ENCODE measurements at regions not wholly inside any gene's neighbourhood (a gene's known extent, or its start where the extent isn't known, plus 50 kb on each side); places are given as distances from the start of the nearest gene placed in this dataset.
"Not testable (repeated sequence)": the region's sequence is repeated elsewhere in the genome, so short reads cannot be mapped to it uniquely, and the experiment has no call there.

DNA sequence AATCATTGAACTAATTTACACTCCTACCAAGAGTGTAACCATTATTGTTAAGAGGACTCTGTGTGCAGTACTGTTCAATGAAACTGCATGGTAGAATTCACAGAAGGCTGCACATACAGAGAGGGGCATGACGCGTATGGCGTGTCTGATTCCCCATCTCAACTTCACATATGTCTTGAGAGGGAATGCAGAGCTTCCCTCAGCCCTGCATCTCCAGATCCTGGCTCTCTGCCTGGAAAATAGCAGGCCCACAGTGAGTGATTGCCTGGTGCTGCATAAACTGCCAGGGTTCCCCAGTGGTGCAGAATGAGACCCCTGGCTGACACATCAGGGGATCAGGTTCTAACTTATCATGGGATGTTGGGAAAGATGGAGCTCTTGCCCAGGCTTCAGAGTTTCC lies 260.2 kb upstream of the ISX start:
- DNase-seq = no peak
- Histone ChIP-seq H3K27ac (ENCODE audit: low read depth in 1 of 3, low read length in 2 of 3) (no peak overlapping the region), H3K9me3 (ENCODE audit: control insufficient read depth in 2 of 2, insufficient read depth in 1 of 2, low read depth in 1 of 2, low read length in 1 of 2) (peaks cover 0 to 3% of the 10 kb centered on the region in 2 donors), H3K4me3 (ENCODE audit: low read depth in 1 of 3, low read length in 3 of 3) (no peak overlapping the region), H3K4me1 (ENCODE audit: control insufficient read depth in 3 of 3, insufficient read depth in 2 of 3, low read depth in 1 of 3, low read length in 2 of 3) (no peaks in the 10 kb centered on the region), H3K27me3 (ENCODE audit: control insufficient read depth in 3 of 3, insufficient read depth in 3 of 3, low read length in 3 of 3) (no peaks in the 10 kb centered on the region), H3K36me3 (ENCODE audit: control insufficient read depth in 3 of 3, insufficient read depth in 2 of 3, low read depth in 1 of 3, low read length in 3 of 3) (no peaks in the 10 kb centered on the region)
- WGBS, 3 donors = 77 to 92% (median 91%) methylated on average over 3 of the region's 3 CpGs
- no peak for FAIRE-seq

DNA sequence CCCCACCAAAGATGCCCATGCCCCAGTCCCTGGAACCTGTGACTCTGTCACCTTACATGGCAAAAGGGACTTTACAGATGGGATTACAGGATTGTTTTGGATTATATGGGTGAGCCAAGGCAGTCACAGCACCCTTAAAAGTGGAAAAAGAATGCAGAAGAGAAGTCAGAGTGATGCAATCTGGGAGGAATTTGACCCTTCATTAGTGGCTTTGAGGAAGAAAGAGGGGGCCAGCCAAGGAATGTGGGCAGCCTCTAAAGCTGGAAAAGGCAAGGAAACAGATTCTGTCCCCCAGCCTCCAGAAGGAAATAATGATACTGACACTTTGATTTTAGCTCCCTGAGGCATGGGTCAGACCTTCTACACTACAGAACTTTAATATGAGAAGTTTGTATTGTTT lies 257.3 kb upstream of the ISX start:
- Histone ChIP-seq H3K4me3 (ENCODE audit: low read depth in 1 of 3, low read length in 3 of 3) (no peak overlapping the region), H3K4me1 (ENCODE audit: control insufficient read depth in 3 of 3, insufficient read depth in 2 of 3, low read depth in 1 of 3, low read length in 2 of 3) (peaks cover 0 to 1% (median 0%) of the 10 kb centered on the region in 3 donors), H3K27ac (ENCODE audit: low read depth in 1 of 3, low read length in 2 of 3) (no peak overlapping the region), H3K27me3 (ENCODE audit: control insufficient read depth in 3 of 3, insufficient read depth in 3 of 3, low read length in 3 of 3) (no peaks in the 10 kb centered on the region), H3K36me3 (ENCODE audit: control insufficient read depth in 3 of 3, insufficient read depth in 2 of 3, low read depth in 1 of 3, low read length in 3 of 3) (no peaks in the 10 kb centered on the region), H3K9me3 (ENCODE audit: control insufficient read depth in 2 of 2, insufficient read depth in 1 of 2, low read depth in 1 of 2, low read length in 1 of 2) (peaks cover 0 to 3% of the 10 kb centered on the region in 2 donors)
- no peak for FAIRE-seq
- no peak for DNase-seq

DNA sequence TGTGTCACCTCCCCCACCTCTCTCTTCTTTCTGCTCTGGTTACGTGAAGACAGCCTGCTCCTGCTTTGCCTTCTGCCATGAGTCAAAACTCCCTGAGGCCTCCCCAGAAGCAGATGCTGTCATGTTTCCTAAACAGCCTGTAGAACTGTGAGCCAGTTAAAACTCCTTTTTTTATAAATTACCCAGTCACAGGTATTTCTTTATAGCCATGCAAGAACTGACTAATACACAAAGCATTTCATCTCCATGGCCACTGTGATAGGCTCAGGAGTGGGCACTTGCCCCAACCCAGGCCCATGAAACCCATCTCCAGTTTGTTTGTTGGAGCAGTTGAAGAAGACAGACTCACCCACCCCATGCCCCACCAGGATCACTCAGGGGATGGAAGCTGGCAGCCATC lies 253.3 kb upstream of the ISX start:
- no peak overlapping the region for H3K4me3 ChIP-seq (ENCODE audit: low read depth in 1 of 3, low read length in 3 of 3)
- DNase-seq = no peak
- H3K36me3 ChIP-seq (ENCODE audit: control insufficient read depth in 3 of 3, insufficient read depth in 2 of 3, low read depth in 1 of 3, low read length in 3 of 3) = no peaks in the 10 kb centered on the region
- FAIRE-seq = no peak
- H3K4me1 ChIP-seq (ENCODE audit: control insufficient read depth in 3 of 3, insufficient read depth in 2 of 3, low read depth in 1 of 3, low read length in 2 of 3) = peaks cover 0 to 10% (median 0%) of the 10 kb centered on the region in 3 donors
- 69 to 100% (median 90%) methylated on average over 1 of the region's 1 CpG for WGBS, 3 donors
- no peaks in the 10 kb centered on the region for H3K27me3 ChIP-seq (ENCODE audit: control insufficient read depth in 3 of 3, insufficient read depth in 3 of 3, low read length in 3 of 3)
- no peak overlapping the region for H3K27ac ChIP-seq (ENCODE audit: low read depth in 1 of 3, low read length in 2 of 3)
- peaks cover 0 to 3% of the 10 kb centered on the region in 2 donors for H3K9me3 ChIP-seq (ENCODE audit: control insufficient read depth in 2 of 2, insufficient read depth in 1 of 2, low read depth in 1 of 2, low read length in 1 of 2)

DNA sequence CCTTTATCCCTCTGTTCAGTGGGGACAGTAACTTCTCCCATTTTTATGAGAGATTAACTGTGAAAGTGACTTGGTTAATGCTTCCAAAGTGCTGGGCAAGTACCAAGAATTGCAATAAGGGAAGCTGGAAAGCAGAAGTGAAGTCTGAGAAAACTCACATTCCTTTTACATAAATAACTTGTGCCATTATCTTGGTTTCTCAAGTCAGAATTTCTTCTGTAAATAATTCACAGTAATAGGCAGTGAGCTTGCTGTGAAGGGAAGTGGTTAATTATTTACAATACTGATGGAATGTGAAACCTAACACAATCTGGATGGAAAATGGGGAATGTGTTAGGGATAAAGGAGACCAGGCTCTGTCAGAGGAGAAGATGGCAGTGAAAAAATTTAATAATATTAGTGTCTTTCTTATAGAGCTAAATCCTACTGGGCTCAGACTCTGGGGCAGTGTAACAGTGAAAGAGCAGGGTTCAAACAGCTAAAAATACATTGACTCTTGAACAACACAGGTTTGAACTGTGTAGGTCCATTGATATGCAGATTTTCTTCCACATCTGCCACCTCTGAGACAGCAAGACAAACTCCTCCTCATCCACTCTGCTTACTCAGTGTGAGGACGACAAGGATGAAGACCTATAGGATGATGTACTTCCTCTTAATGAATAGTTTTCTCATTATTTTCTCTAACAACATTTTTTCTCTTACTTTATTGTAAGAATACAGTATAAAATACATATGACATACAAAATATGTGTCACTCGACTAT lies 251.5 kb upstream of the ISX start:
- peak in 1 of 2 donors; percentile 61 for DNase-seq
- Histone ChIP-seq H3K27ac (ENCODE audit: low read depth in 1 of 3, low read length in 2 of 3) (peak overlapping the region in 1 of 3 donors; percentile 33), H3K36me3 (ENCODE audit: control insufficient read depth in 3 of 3, insufficient read depth in 2 of 3, low read depth in 1 of 3, low read length in 3 of 3) (no peaks in the 10 kb centered on the region), H3K4me3 (ENCODE audit: low read depth in 1 of 3, low read length in 3 of 3) (no peak overlapping the region), H3K4me1 (ENCODE audit: control insufficient read depth in 3 of 3, insufficient read depth in 2 of 3, low read depth in 1 of 3, low read length in 2 of 3) (peaks cover 0 to 10% (median 0%) of the 10 kb centered on the region in 3 donors), H3K9me3 (ENCODE audit: control insufficient read depth in 2 of 2, insufficient read depth in 1 of 2, low read depth in 1 of 2, low read length in 1 of 2) (no peaks in the 10 kb centered on the region), H3K27me3 (ENCODE audit: control insufficient read depth in 3 of 3, insufficient read depth in 3 of 3, low read length in 3 of 3) (no peaks in the 10 kb centered on the region)
- no peak for FAIRE-seq
- WGBS, 3 donors = 11 to 28% (median 24%) methylated on average over 2 of the region's 2 CpGs

DNA sequence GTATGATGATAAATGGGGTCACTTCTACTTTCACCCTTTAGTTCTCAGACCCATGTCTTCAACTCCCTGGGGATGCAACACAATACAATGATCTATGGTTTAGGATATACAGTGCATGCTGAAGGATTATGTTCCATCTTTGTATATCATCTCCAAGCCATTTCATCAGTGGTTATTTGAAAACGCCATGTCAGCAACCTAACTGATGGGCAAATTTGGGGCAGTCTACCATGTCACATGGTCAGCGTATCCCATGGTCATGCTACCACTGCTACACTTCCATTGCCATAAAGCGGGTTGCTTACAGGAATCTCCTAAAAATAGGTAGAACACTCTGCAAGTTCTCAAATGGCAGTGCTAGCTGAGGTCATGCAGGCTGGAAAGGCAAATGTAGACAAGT lies 236.5 kb upstream of the ISX start:
- WGBS, 3 donors = 88 to 94% (median 92%) methylated on average over 3 of the region's 3 CpGs
- Histone ChIP-seq H3K36me3 (ENCODE audit: control insufficient read depth in 3 of 3, insufficient read depth in 2 of 3, low read depth in 1 of 3, low read length in 3 of 3) (no peaks in the 10 kb centered on the region), H3K4me1 (ENCODE audit: control insufficient read depth in 3 of 3, insufficient read depth in 2 of 3, low read depth in 1 of 3, low read length in 2 of 3) (no peaks in the 10 kb centered on the region), H3K4me3 (ENCODE audit: low read depth in 1 of 3, low read length in 3 of 3) (no peak overlapping the region), H3K27me3 (ENCODE audit: control insufficient read depth in 3 of 3, insufficient read depth in 3 of 3, low read length in 3 of 3) (no peaks in the 10 kb centered on the region), H3K9me3 (ENCODE audit: control insufficient read depth in 2 of 2, insufficient read depth in 1 of 2, low read depth in 1 of 2, low read length in 1 of 2) (no peaks in the 10 kb centered on the region), H3K27ac (ENCODE audit: low read depth in 1 of 3, low read length in 2 of 3) (no peak overlapping the region)
- DNase-seq (no peak), FAIRE-seq (no peak)

DNA sequence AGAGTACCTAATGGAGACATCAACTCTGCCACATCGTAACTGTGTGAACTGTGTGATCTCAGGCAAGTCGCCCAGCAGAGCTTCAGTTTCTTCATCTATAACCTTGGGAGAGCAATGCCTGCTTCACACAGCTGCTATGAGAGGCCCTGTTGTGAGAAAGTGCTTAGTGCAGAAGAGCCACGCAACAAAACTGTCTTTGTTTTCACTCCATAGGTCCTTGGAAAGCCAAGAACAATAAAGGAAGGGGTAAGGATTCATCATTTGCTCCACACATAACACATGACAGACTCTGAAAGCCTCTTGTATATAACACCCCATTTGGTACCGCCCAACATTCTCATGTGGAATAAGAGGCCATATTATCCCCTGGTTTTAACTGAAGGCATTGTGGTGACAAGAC lies 231.9 kb upstream of the ISX start:
- 69 to 75% (median 70%) methylated on average over 4 of the region's 4 CpGs for WGBS, 3 donors
- Histone ChIP-seq H3K27ac (ENCODE audit: low read depth in 1 of 3, low read length in 2 of 3) (no peak overlapping the region), H3K4me3 (ENCODE audit: low read depth in 1 of 3, low read length in 3 of 3) (no peak overlapping the region), H3K27me3 (ENCODE audit: control insufficient read depth in 3 of 3, insufficient read depth in 3 of 3, low read length in 3 of 3) (no peaks in the 10 kb centered on the region), H3K9me3 (ENCODE audit: control insufficient read depth in 2 of 2, insufficient read depth in 1 of 2, low read depth in 1 of 2, low read length in 1 of 2) (no peaks in the 10 kb centered on the region), H3K36me3 (ENCODE audit: control insufficient read depth in 3 of 3, insufficient read depth in 2 of 3, low read depth in 1 of 3, low read length in 3 of 3) (no peaks in the 10 kb centered on the region), H3K4me1 (ENCODE audit: control insufficient read depth in 3 of 3, insufficient read depth in 2 of 3, low read depth in 1 of 3, low read length in 2 of 3) (no peaks in the 10 kb centered on the region)
- DNase-seq (no peak), FAIRE-seq (no peak)

DNA sequence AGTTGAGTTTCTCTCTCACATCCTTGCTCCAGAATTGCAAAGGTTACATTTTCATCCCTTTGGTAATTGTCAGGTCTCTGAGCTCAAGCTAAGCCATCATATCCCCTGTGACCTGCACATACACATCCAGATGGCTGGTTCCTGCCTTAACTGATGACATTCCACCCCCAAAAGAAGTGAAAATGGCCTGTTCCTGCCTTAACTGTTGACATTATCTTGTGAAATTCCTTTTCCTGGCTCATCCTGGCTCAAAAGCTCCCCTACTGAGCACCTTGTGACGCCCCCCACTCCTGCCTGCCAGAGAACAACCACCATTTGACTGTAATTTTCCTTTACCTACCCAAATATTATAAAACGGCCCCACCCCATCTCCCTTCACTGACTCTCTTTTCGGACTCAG lies 231.4 kb upstream of the ISX start:
- not testable (repeated sequence) for H3K9me3 ChIP-seq (ENCODE audit: control insufficient read depth in 2 of 2, insufficient read depth in 1 of 2, low read depth in 1 of 2, low read length in 1 of 2); FAIRE-seq; H3K36me3 ChIP-seq (ENCODE audit: control insufficient read depth in 3 of 3, insufficient read depth in 2 of 3, low read depth in 1 of 3, low read length in 3 of 3); DNase-seq; H3K27me3 ChIP-seq (ENCODE audit: control insufficient read depth in 3 of 3, insufficient read depth in 3 of 3, low read length in 3 of 3); H3K27ac ChIP-seq (ENCODE audit: low read depth in 1 of 3, low read length in 2 of 3); H3K4me1 ChIP-seq (ENCODE audit: control insufficient read depth in 3 of 3, insufficient read depth in 2 of 3, low read depth in 1 of 3, low read length in 2 of 3); H3K4me3 ChIP-seq (ENCODE audit: low read depth in 1 of 3, low read length in 3 of 3)
- 56 to 69% (median 60%) methylated on average over 3 of the region's 3 CpGs for WGBS, 3 donors

DNA sequence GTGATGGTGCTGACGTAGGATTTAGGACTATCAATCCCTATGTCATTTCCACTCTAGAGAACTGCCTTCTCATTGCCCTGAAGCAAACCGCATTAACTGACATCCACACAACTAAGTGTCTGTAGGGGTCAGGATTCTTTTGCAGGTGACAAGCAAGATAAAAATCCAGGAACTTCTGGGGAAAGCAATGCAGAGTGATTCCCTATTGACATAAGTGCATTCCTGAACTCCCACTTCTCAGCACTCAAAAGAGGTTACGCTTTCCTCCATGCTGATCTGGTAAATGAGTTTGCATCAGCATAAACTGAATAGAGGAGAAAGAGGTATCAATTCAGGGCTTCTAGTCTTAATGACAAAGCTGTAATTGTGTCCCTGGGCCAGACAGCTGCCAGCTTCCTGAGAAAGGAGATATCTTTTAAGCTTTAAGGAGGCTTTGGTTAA lies 224.6 kb upstream of the ISX start:
- no peak for DNase-seq
- H3K9me3 ChIP-seq (ENCODE audit: control insufficient read depth in 2 of 2, insufficient read depth in 1 of 2, low read depth in 1 of 2, low read length in 1 of 2) = no peaks in the 10 kb centered on the region
- 48 to 51% (median 49%) methylated on average over 3 of the region's 3 CpGs for WGBS, 3 donors
- H3K27me3 ChIP-seq (ENCODE audit: control insufficient read depth in 3 of 3, insufficient read depth in 3 of 3, low read length in 3 of 3) = no peaks in the 10 kb centered on the region
- no peaks in the 10 kb centered on the region for H3K36me3 ChIP-seq (ENCODE audit: control insufficient read depth in 3 of 3, insufficient read depth in 2 of 3, low read depth in 1 of 3, low read length in 3 of 3)
- H3K4me3 ChIP-seq (ENCODE audit: low read depth in 1 of 3, low read length in 3 of 3) = no peak overlapping the region
- no peak for FAIRE-seq
- H3K4me1 ChIP-seq (ENCODE audit: control insufficient read depth in 3 of 3, insufficient read depth in 2 of 3, low read depth in 1 of 3, low read length in 2 of 3) = no peaks in the 10 kb centered on the region
- no peak overlapping the region for H3K27ac ChIP-seq (ENCODE audit: low read depth in 1 of 3, low read length in 2 of 3)

DNA sequence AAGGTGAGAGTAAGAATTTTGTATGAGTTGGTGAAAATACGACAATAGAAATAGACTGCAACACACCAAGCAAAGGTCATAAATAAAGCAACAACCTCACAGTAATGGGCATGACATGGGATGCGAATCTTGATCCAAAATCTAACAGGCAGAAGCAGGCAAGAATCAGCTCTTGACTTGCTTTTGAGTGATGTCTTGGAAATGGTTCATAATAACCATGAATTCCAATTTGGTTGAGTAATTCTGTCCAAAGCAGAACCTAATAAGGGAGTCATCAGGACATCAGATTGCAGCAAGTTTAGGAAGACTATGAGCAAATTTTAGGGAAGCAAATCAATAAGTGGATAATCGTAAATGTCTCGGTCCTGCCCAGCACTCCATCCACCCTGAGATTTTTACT lies 224.0 kb upstream of the ISX start:
- Histone ChIP-seq H3K9me3 (ENCODE audit: control insufficient read depth in 2 of 2, insufficient read depth in 1 of 2, low read depth in 1 of 2, low read length in 1 of 2) (no peaks in the 10 kb centered on the region), H3K4me1 (ENCODE audit: control insufficient read depth in 3 of 3, insufficient read depth in 2 of 3, low read depth in 1 of 3, low read length in 2 of 3) (no peaks in the 10 kb centered on the region), H3K4me3 (ENCODE audit: low read depth in 1 of 3, low read length in 3 of 3) (no peak overlapping the region), H3K27ac (ENCODE audit: low read depth in 1 of 3, low read length in 2 of 3) (no peak overlapping the region), H3K36me3 (ENCODE audit: control insufficient read depth in 3 of 3, insufficient read depth in 2 of 3, low read depth in 1 of 3, low read length in 3 of 3) (no peaks in the 10 kb centered on the region), H3K27me3 (ENCODE audit: control insufficient read depth in 3 of 3, insufficient read depth in 3 of 3, low read length in 3 of 3) (no peaks in the 10 kb centered on the region)
- DNase-seq = no peak
- FAIRE-seq = no peak
- 53 to 56% (median 56%) methylated on average over 4 of the region's 4 CpGs for WGBS, 3 donors
